GM12891 (cell line): ENCODE measurements at regions not wholly inside any gene's neighbourhood (a gene's known extent, or its start where the extent isn't known, plus 50 kb on each side); places are given as distances from the start of the nearest gene placed in this dataset.

Experiments used
- POLR2A ChIP-seq: IDR thresholded peaks from 2 replicates; pipeline ENCODE4 v1.6.1; 2011; ENCODE audit warnings: low read depth, low read length, control low read depth
- POLR2AphosphoS5 ChIP-seq: IDR thresholded peaks from 2 replicates; pipeline ENCODE4 v1.6.1; 2011; ENCODE audit warnings: low read depth, low read length, control low read depth
- SPI1 ChIP-seq: IDR thresholded peaks from 2 replicates; pipeline ENCODE4 v1.6.1; 2011; ENCODE audit warnings: low read depth, low read length, control low read depth
- TAF1 ChIP-seq: IDR thresholded peaks from 2 replicates; pipeline ENCODE4 v1.6.1; 2011; ENCODE audit warnings: low read depth, low read length, control low read depth

GRCh38 chr4:24024605-24025004, 134.8 kb upstream of the PPARGC1A start:
- TF ChIP-seq POLR2AphosphoS5: no peak
- TF ChIP-seq TAF1: no peak
- no peak for TF ChIP-seq SPI1
- TF ChIP-seq POLR2A: no peak
